Spleen (tissue), 7 donors: ENCODE measurements at regions not wholly inside any gene's neighbourhood (a gene's known extent, or its start where the extent isn't known, plus 50 kb on each side); places are given as distances from the start of the nearest gene placed in this dataset.

Source experiments
- POLR2A ChIP-seq, 3 donors: fragments of 450-650 bp; IDR thresholded peaks; one replicate each; pipeline ENCODE4 v1.5.1; 2017; ENCODE audit warnings: antibody characterized with exemption in 3 of 3, mild to moderate bottlenecking in 1 of 3
- POLR2AphosphoS5 ChIP-seq, 3 donors: sonication (generic); formaldehyde crosslinking; IDR thresholded peaks; one replicate each; pipeline ENCODE4 v1.5.1; 2017; ENCODE audit warnings: antibody characterized with exemption in 3 of 3
- TF ChIP-seq, protein P1 (sequence below), 11 experiments: fragments of 200-600 bp in 7 of 11; fragments of 450-650 bp in 4 of 11; sonication (generic) in 4 of 11; IDR thresholded peaks in 8 of 11; conservative IDR thresholded peaks in 3 of 11; 1 replicate in 7 of 11; 2 replicates in 4 of 11; pipeline versions ENCODE4 v1.4.0 to v1.8.0; 2016 to 2021; ENCODE audit warnings: antibody characterized with exemption in 11 of 11, inconsistent platforms in 4 of 11, mild to moderate bottlenecking in 1 of 11
- donor health status: DM: no; HTN: no; CAD: no; lungs with moderate emphysema.
- donor health status: DM: no; HTN: no; CAD: no.
- donor health status: DM: no; HTN: no; CAD: no.

DNA sequence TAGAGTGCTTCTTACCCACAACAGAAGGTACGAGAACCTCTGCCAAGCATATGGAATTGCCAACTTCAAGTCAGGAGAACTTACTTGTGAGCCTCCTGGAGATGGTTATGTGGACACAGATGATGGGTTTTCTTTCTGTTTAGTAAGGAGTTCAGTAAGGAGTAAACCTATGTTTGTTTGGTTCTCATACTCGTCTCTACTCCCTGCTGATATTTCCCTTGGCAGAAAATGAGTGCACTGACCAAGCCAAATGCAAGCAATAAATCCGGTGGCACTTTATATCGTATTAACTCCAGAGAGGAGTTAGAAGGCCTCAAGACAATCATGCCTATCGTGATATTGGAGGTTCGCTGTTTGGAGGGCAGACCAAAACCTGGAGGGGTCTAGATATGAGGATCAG is 83.2 kb upstream of the CYP1B1 start:
- TF ChIP-seq, protein P1, sequence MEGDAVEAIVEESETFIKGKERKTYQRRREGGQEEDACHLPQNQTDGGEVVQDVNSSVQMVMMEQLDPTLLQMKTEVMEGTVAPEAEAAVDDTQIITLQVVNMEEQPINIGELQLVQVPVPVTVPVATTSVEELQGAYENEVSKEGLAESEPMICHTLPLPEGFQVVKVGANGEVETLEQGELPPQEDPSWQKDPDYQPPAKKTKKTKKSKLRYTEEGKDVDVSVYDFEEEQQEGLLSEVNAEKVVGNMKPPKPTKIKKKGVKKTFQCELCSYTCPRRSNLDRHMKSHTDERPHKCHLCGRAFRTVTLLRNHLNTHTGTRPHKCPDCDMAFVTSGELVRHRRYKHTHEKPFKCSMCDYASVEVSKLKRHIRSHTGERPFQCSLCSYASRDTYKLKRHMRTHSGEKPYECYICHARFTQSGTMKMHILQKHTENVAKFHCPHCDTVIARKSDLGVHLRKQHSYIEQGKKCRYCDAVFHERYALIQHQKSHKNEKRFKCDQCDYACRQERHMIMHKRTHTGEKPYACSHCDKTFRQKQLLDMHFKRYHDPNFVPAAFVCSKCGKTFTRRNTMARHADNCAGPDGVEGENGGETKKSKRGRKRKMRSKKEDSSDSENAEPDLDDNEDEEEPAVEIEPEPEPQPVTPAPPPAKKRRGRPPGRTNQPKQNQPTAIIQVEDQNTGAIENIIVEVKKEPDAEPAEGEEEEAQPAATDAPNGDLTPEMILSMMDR (IDR thresholded peaks at IDR 0.05 in 8 of 11, conservative IDR thresholded peaks at IDR 0.05 in 3 of 11), result no peak
- TF ChIP-seq POLR2A (IDR thresholded peaks at IDR 0.05) (no peak), POLR2AphosphoS5 (IDR thresholded peaks at IDR 0.05) (no peak)
